Ovary (tissue), 3 donors: ENCODE measurements at regions not wholly inside any gene's neighbourhood (a gene's known extent, or its start where the extent isn't known, plus 50 kb on each side); places are given as distances from the start of the nearest gene placed in this dataset.

Experiments used
- CTCF ChIP-seq, 3 donors: fragments of 450-650 bp in 2 of 3; fragments of 200-600 bp in 1 of 3; IDR thresholded peaks; one replicate each; pipeline versions ENCODE4 v1.5.1 to v1.8.0; 2016 to 2022; ENCODE audit warnings: antibody characterized with exemption in 3 of 3, mild to moderate bottlenecking in 1 of 3
- EP300 ChIP-seq: sonication (generic); formaldehyde crosslinking; IDR thresholded peaks from one replicate; pipeline ENCODE4 v1.6.1; 2017; ENCODE audit warnings: antibody characterized with exemption
- POLR2A ChIP-seq: fragments of 450-650 bp; IDR thresholded peaks from one replicate; pipeline ENCODE4 v1.6.1; 2017; ENCODE audit warnings: antibody characterized with exemption, mild to moderate bottlenecking, moderate library complexity
- donor health status: DM: no; HTN: no; CAD: no.

DNA sequence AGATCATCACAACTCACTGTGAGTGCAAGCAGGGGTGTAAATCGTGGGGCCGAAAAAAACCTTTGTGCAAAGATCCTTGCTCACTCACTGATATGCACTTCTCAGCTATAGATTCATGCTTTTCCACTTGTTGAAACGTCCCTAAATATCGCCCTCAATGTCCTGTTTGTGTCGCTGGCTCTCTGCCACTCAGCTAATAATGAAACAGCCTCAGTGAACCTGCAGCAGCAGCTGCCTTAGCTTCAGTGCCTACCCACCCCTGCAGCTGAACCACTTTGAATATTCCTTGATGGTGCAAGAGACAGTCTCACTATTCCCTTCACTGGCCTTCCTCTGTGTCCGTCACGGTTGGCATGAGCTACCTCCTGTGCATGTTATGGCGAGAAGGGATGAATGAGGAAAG lies 128.9 kb upstream of the NAA20 start:
- no peak for TF ChIP-seq CTCF (IDR thresholded peaks at IDR 0.05)
- no peak for TF ChIP-seq POLR2A
- TF ChIP-seq EP300 = no peak
